HCT116 (cell line): ENCODE measurements at regions not wholly inside any gene's neighbourhood (a gene's known extent, or its start where the extent isn't known, plus 50 kb on each side); places are given as distances from the start of the nearest gene placed in this dataset.

ENCODE experiments used
- EZH2phosphoT487 ChIP-seq: fragments of 200-600 bp; IDR thresholded peaks from 2 replicates; pipeline ENCODE4 v1.6.1; 2018; ENCODE audit warnings: antibody characterized with exemption, borderline replicate concordance
- FOSL1 ChIP-seq: IDR thresholded peaks from 2 replicates; pipeline ENCODE4 v1.6.1; 2012; ENCODE audit warnings: low read depth
- POLR2AphosphoS5 ChIP-seq: IDR thresholded peaks from 2 replicates; pipeline ENCODE4 v1.6.1; 2011; ENCODE audit warnings: mild to moderate bottlenecking, low read depth, low read length, moderate library complexity
- ZFX ChIP-seq: fragments of 450-650 bp; IDR thresholded peaks from 2 replicates; pipeline ENCODE4 v1.6.1; 2017
- TF ChIP-seq, protein P1 (sequence below), 3 experiments: fragments of 200-600 bp in 1 of 3; sonication (generic) in 1 of 3; IDR thresholded peaks in 2 of 3; conservative IDR thresholded peaks in 1 of 3; 2 replicates each; pipeline ENCODE4 v1.5.1; 2012 to 2017; ENCODE audit warnings: low read depth in 2 of 3, low read length in 2 of 3, antibody characterized with exemption in 1 of 3, borderline replicate concordance in 1 of 3, control low read depth in 1 of 3, mild to moderate bottlenecking in 1 of 3, mixed read lengths in 1 of 3, mixed run types in 1 of 3, moderate library complexity in 1 of 3; ENCODE audit not compliant: insufficient read depth in 1 of 3

GRCh38 chr18:77464917-77465316, 215.3 kb downstream of the GALR1 start:
- TF ChIP-seq, protein P1, sequence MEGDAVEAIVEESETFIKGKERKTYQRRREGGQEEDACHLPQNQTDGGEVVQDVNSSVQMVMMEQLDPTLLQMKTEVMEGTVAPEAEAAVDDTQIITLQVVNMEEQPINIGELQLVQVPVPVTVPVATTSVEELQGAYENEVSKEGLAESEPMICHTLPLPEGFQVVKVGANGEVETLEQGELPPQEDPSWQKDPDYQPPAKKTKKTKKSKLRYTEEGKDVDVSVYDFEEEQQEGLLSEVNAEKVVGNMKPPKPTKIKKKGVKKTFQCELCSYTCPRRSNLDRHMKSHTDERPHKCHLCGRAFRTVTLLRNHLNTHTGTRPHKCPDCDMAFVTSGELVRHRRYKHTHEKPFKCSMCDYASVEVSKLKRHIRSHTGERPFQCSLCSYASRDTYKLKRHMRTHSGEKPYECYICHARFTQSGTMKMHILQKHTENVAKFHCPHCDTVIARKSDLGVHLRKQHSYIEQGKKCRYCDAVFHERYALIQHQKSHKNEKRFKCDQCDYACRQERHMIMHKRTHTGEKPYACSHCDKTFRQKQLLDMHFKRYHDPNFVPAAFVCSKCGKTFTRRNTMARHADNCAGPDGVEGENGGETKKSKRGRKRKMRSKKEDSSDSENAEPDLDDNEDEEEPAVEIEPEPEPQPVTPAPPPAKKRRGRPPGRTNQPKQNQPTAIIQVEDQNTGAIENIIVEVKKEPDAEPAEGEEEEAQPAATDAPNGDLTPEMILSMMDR (IDR thresholded peaks at IDR 0.05 in 2 of 3, conservative IDR thresholded peaks at IDR 0.05 in 1 of 3; ENCODE audit: borderline replicate concordance in 1 of 3, insufficient read depth in 1 of 3, low read depth in 2 of 3, low read length in 2 of 3) = no peak
- no peak for TF ChIP-seq FOSL1
- TF ChIP-seq EZH2phosphoT487 = no peak
- no peak for TF ChIP-seq ZFX
- TF ChIP-seq POLR2AphosphoS5 = no peak
